K562 (cell line): ENCODE measurements at regions not wholly inside any gene's neighbourhood (a gene's known extent, or its start where the extent isn't known, plus 50 kb on each side); places are given as distances from the start of the nearest gene placed in this dataset.

Experiments used
- ATAC-seq: fragments of 200-7000 bp; cut with Tn5 transposase; 3 replicates; pipeline ENCODE4 v1.9.1; 2020; ENCODE audit warnings: moderate library complexity
- BruUV-seq: library from RNA; stranded (reverse); fragments of 400-500 nt; replicated peaks from 2 replicates; lab custom pipeline; 2021; lab: Mats Ljungman, UMichigan
- CTCF ChIA-PET: fragments of 300-600 bp; formaldehyde crosslinking; extraction: SDS; loops from one replicate; lab custom pipeline; 2021; ENCODE audit warnings: low intra/inter-chr PET ratio; lab: Yijun Ruan, JAX
- POLR2A ChIA-PET: fragments of 300-600, 350-650 bp; sonication (Branson Sonifier 250); formaldehyde crosslinking; extraction: SDS; loops from one replicate; lab custom pipeline; 2021; ENCODE audit warnings: antibody characterized with exemption, inconsistent platforms; lab: Yijun Ruan, JAX
- DNase-seq, 4 experiments: peaks; one replicate each; pipeline versions ENCODE4 v3.0.0 to v3.0.0-alpha.2; 2011 to 2018; ENCODE audit warnings: low spot score in 3 of 4, mixed read lengths in 3 of 4; ENCODE audit errors: extremely low read depth in 1 of 4
- FAIRE-seq: peaks from 2 replicates; lab custom pipeline; 2011; peaks lifted over from hg19 to GRCh38; lab: Jason Lieb, UNC
- H2AFZ ChIP-seq: 2 replicates; pipeline ENCODE4 v1.6.0; 2011; ENCODE audit warnings: low read depth, low read length, control low read depth, inconsistent platforms
- H3K27ac ChIP-seq: fragments of 200-600 bp; 3 replicates; pipeline ENCODE4 v1.8.0; 2011; ENCODE audit warnings: low read depth, mild to moderate bottlenecking, control low read depth, inconsistent platforms, low read length, moderate library complexity, mixed read lengths; ENCODE audit errors: extremely low read depth
- H3K27me3 ChIP-seq, 2 experiments: fragments of 300-600 bp in 1 of 2; 2 replicates in 1 of 2; 3 replicates in 1 of 2; pipeline versions ENCODE4 v1.6.0 to v1.8.0; 2011; ENCODE audit warnings: inconsistent platforms in 2 of 2, low read length in 2 of 2, mild to moderate bottlenecking in 1 of 2, mixed read lengths in 1 of 2, moderate library complexity in 1 of 2; ENCODE audit not compliant: control insufficient read depth in 2 of 2, insufficient read depth in 2 of 2
- H3K36me3 ChIP-seq: fragments of 300-600 bp; 3 replicates; pipeline ENCODE4 v1.8.0; 2011; ENCODE audit warnings: mild to moderate bottlenecking, low read length, inconsistent platforms; ENCODE audit not compliant: control insufficient read depth, insufficient read depth
- H3K4me1 ChIP-seq, 2 experiments: fragments of 200-600 bp in 1 of 2; replicated peaks in 1 of 2; 2 replicates in 1 of 2; 3 replicates in 1 of 2; pipeline versions ENCODE4 v1.5.1 to v1.8.0; 2011; ENCODE audit warnings: inconsistent platforms in 2 of 2, low read length in 2 of 2, mild to moderate bottlenecking in 1 of 2, mixed read lengths in 1 of 2, moderate library complexity in 1 of 2; ENCODE audit not compliant: control insufficient read depth in 2 of 2, insufficient read depth in 2 of 2
- H3K4me2 ChIP-seq: 2 replicates; pipeline ENCODE4 v1.6.1; 2011; ENCODE audit warnings: low read length, control low read depth, inconsistent platforms, mixed read lengths; ENCODE audit not compliant: insufficient read depth
- H3K4me3 ChIP-seq: fragments of 200-600 bp; sonication (generic), shearing (Covaris generic); 2 replicates; pipeline ENCODE4 v1.5.1; 2016; ENCODE audit warnings: control low read depth, inconsistent platforms
- H3K79me2 ChIP-seq: fragments of 200-600 bp; 3 replicates; pipeline ENCODE4 v1.8.0; 2011; ENCODE audit warnings: low read length, inconsistent platforms; ENCODE audit not compliant: control insufficient read depth, insufficient read depth
- H3K9ac ChIP-seq, 2 experiments: 2 replicates each; pipeline versions ENCODE4 v1.6.0 to v1.6.1; 2011; ENCODE audit warnings: low read depth in 2 of 2, low read length in 2 of 2, control low read depth in 1 of 2, inconsistent platforms in 1 of 2, mild to moderate bottlenecking in 1 of 2, mixed read lengths in 1 of 2; ENCODE audit not compliant: insufficient read depth in 1 of 2
- H3K9me1 ChIP-seq: one replicate; pipeline ENCODE4 v1.6.0; 2011; ENCODE audit warnings: inconsistent platforms, mild to moderate bottlenecking, low read length, moderate library complexity; ENCODE audit not compliant: control insufficient read depth, insufficient read depth
- H3K9me3 ChIP-seq: replicated peaks from 2 replicates; pipeline ENCODE4 v1.5.1; 2011; ENCODE audit warnings: low read depth, low read length, inconsistent platforms; ENCODE audit not compliant: control insufficient read depth, insufficient read depth
- H4K20me1 ChIP-seq: replicated peaks from 2 replicates; pipeline ENCODE4 v1.6.1; 2011; ENCODE audit warnings: low read length, inconsistent platforms, mixed read lengths; ENCODE audit not compliant: control insufficient read depth, insufficient read depth
- ATF6 ChIP-seq: sonication (generic); formaldehyde crosslinking; IDR thresholded peaks from 2 replicates; pipeline ENCODE4 v1.4.0; 2020; ENCODE audit warnings: mild to moderate bottlenecking, missing genetic modification reagents
- CBX2 ChIP-seq: fragments of 200-600 bp; sonication (generic); IDR thresholded peaks from one replicate; pipeline ENCODE4 v1.6.1; 2012; ENCODE audit warnings: mild to moderate bottlenecking, low read length, inconsistent platforms; ENCODE audit not compliant: insufficient read depth, poor library complexity, severe bottlenecking
- CHD2 ChIP-seq: IDR thresholded peaks from 2 replicates; pipeline ENCODE4 v1.6.1; 2011; ENCODE audit warnings: low read depth, low read length
- FOXA3 ChIP-seq, 2 experiments: fragments of 450-650 bp in 1 of 2; sonication (generic) in 1 of 2; formaldehyde crosslinking; IDR thresholded peaks in 1 of 2; conservative IDR thresholded peaks in 1 of 2; 2 replicates each; pipeline versions ENCODE4 v1.4.0 to v1.8.0; 2020 to 2022; ENCODE audit warnings: mild to moderate bottlenecking in 2 of 2, missing genetic modification reagents in 1 of 2
- FOXJ2 ChIP-seq: fragments of 200-800 bp; sonication (Bioruptor generic); IDR thresholded peaks from 2 replicates; pipeline ENCODE4 v1.6.1; 2016; ENCODE audit warnings: missing genetic modification characterization, missing compliant biosample characterization
- HNRNPH1 ChIP-seq: fragments of 200-400 bp; formaldehyde crosslinking; optimal IDR thresholded peaks from 2 replicates; pipeline ENCODE3; 2017; ENCODE audit warnings: low read depth, mild to moderate bottlenecking, low read length, moderate library complexity
- PHB2 ChIP-seq: fragments of 450-650 bp; IDR thresholded peaks from 2 replicates; pipeline ENCODE4 v1.6.1; 2017; ENCODE audit warnings: low read depth
- PRDM10 ChIP-seq: fragments of 450-650 bp; IDR thresholded peaks from 2 replicates; pipeline ENCODE4 v1.6.1; 2018; ENCODE audit not compliant: partially characterized antibody
- RAD21 ChIP-seq, 2 experiments: fragments of 250-450 bp in 1 of 2; fragments of 450-650 bp in 1 of 2; sonication (Bioruptor Pico) in 1 of 2; formaldehyde crosslinking in 1 of 2; IDR thresholded peaks in 1 of 2; conservative IDR thresholded peaks in 1 of 2; 2 replicates each; pipeline versions ENCODE4 v1.4.0 to v1.8.0; 2020 to 2022; ENCODE audit warnings: mild to moderate bottlenecking in 2 of 2, moderate library complexity in 1 of 2
- RBM39 ChIP-seq: fragments of 200-400 bp; formaldehyde crosslinking; optimal IDR thresholded peaks from 2 replicates; pipeline ENCODE3; 2018; ENCODE audit warnings: low read depth, low read length
- ZNF263 ChIP-seq: sonication (generic); formaldehyde crosslinking; IDR thresholded peaks from 2 replicates; pipeline ENCODE4 v1.8.0; 2022; ENCODE audit warnings: mild to moderate bottlenecking, missing genetic modification reagents, borderline replicate concordance
- ZNF830 ChIP-seq: fragments of 250-450 bp; sonication (Bioruptor Pico); IDR thresholded peaks from 2 replicates; pipeline ENCODE4 v1.5.0; 2021; ENCODE audit warnings: mild to moderate bottlenecking
- ZSCAN29 ChIP-seq: fragments of 450-650 bp; IDR thresholded peaks from 2 replicates; pipeline ENCODE4 v1.6.1; 2017
- WGBS: fragments of 100-300 bp; shearing (Covaris generic); methylation state at CpG from one replicate; pipeline ENCODE4 v1.1.6; 2016; ENCODE audit warnings: low coverage, mixed read lengths; ENCODE audit not compliant: insufficient coverage; ENCODE audit errors: missing lambda C conversion rate; 5-methylcytosine and 5-hydroxymethylcytosine counted together
- in situ Hi-C: fragments of 300-500 bp; cut with MboI; formaldehyde crosslinking; loops from 4 replicates; pipeline ENCODE4 v1.15.0; 2018; ENCODE audit warnings: inconsistent platforms, mixed read lengths
- intact Hi-C: fragments of 100-400 bp; cut with micrococcal nuclease; formaldehyde crosslinking; loops from 2 replicates; pipeline ENCODE4 v1.14.2; 2022
- TF ChIP-seq, protein P1 (sequence below): fragments of 250-450 bp; sonication (Bioruptor Pico); IDR thresholded peaks from 2 replicates; pipeline ENCODE4 v1.5.0; 2021; ENCODE audit warnings: mild to moderate bottlenecking, borderline replicate concordance

DNA sequence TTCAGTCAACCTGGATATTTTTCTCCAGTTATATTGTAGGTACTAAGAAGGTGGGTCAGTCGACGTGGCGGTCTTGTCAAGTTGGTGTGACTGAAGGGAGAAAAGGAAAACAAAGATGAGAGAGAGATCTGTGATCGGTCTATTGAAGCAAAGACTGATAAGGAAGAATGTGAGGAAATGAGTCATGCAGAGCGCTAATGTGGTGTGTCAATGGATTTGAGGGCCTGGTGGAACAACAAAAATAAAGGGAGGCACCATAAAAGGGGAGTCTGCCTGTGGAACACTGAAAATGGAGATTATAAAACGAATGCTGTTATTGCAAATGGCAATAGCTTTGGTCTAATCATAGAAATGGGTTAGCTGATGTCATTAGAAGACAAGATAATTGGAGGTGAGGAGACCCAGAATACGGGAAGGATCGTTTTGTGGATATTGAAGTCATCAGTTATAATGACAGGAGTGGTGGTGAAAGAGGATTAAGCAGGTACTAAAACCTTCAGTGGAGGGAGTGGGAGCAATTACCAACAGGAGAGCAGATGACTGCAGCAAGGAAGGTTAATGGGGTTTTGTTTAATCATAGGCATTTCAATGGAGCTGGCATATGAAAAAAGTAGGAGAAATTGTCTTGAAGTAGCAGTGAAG lies 599.1 kb upstream of the FSHR start:
- ChIA-PET POLR2A (no interaction called here), CTCF (no interaction called here)
- H3K27ac ChIP-seq: no peak overlapping the region
- no peaks in the 10 kb centered on the region for H3K27me3 ChIP-seq
- ATAC-seq: no peak
- H4K20me1 ChIP-seq: no peaks in the 10 kb centered on the region
- 0% methylated on average over 8 of the region's 8 CpGs for WGBS
- H3K9me1 ChIP-seq: no peaks in the 10 kb centered on the region
- no peak overlapping the region for H2AFZ ChIP-seq
- no peak for FAIRE-seq
- H3K9ac ChIP-seq: no peak overlapping the region
- H3K4me3 ChIP-seq: no peak overlapping the region
- H3K4me2 ChIP-seq: no peak overlapping the region
- H3K4me1 ChIP-seq: no peaks in the 10 kb centered on the region
- in situ Hi-C loops (no loop called here), intact Hi-C loops (no loop called here)
- DNase-seq: no peak
- TF ChIP-seq RAD21 (CRISPR knock-in tag; conservative IDR thresholded peaks at IDR 0.05 in 1 of 2, IDR thresholded peaks at IDR 0.05 in 1 of 2) (no peak), HNRNPH1 (no peak), RBM39 (no peak), ZNF830 (CRISPR knock-in tag) (no peak), FOXJ2 (tag) (no peak), ZNF263 (no peak), PHB2 (no peak), ATF6 (no peak), PRDM10 (no peak), FOXA3 (CRISPR knock-in tag; conservative IDR thresholded peaks at IDR 0.05 in 1 of 2, IDR thresholded peaks at IDR 0.05 in 1 of 2) (no peak), ZSCAN29 (no peak), CBX2 (no peak), CHD2 (no peak)
- TF ChIP-seq, protein P1, sequence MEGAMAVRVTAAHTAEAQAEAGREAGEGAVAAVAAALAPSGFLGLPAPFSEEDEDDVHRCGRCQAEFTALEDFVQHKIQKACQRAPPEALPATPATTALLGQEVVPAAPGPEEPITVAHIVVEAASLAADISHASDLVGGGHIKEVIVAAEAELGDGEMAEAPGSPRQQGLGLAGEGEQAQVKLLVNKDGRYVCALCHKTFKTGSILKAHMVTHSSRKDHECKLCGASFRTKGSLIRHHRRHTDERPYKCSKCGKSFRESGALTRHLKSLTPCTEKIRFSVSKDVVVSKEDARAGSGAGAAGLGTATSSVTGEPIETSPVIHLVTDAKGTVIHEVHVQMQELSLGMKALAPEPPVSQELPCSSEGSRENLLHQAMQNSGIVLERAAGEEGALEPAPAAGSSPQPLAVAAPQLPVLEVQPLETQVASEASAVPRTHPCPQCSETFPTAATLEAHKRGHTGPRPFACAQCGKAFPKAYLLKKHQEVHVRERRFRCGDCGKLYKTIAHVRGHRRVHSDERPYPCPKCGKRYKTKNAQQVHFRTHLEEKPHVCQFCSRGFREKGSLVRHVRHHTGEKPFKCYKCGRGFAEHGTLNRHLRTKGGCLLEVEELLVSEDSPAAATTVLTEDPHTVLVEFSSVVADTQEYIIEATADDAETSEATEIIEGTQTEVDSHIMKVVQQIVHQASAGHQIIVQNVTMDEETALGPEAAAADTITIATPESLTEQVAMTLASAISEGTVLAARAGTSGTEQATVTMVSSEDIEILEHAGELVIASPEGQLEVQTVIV (CRISPR knock-in tag): no peak
- BruUV-seq: no TSS peak
- H3K9me3 ChIP-seq: no peaks in the 10 kb centered on the region
- H3K79me2 ChIP-seq: no peaks in the 10 kb centered on the region
- no peaks in the 10 kb centered on the region for H3K36me3 ChIP-seq
